Caki2 (cell line): ENCODE measurements at regions not wholly inside any gene's neighbourhood (a gene's known extent, or its start where the extent isn't known, plus 50 kb on each side); places are given as distances from the start of the nearest gene placed in this dataset.
A peak's percentile ranks its signal among the peaks of the same experiment; 100 is the strongest.
"Not testable (repeated sequence)": the region's sequence is repeated elsewhere in the genome, so short reads cannot be mapped to it uniquely, and the experiment has no call there.

ENCODE experiments used
- DNase-seq: peaks from one replicate; pipeline ENCODE4 v3.0.0-alpha.2; 2015; ENCODE audit warnings: low read depth
- in situ Hi-C: cut with HindIII; loops from 2 replicates; pipeline ENCODE4 v1.10.0; 2016; ENCODE audit warnings: low sequenced_read_pairs, low pct_unique_long_range_greater_than_20kb, mixed read lengths

DNA sequence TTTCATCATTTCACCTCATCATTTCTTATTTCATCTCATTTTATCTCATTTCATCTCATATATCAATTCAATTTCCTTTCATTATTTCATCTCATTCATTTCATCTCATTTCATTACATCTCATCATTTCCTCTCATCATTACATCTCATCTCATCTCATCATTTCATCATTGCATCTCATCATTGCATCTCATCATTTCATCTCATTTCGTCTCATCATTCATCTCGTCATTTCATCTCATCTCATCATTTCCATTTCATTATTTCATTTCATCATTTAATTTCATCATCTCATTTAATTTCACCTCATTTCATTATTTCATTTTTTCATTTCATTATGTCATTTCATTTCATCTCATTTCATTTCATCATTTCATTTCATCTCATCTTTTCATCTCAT, 168.5 kb upstream of the FAM72C start:
- in situ Hi-C loops, DNase-seq: not testable (repeated sequence)

GRCh38 chr1:144105006-144105405, 133.2 kb upstream of the FAM72C start:
- DNase-seq, in situ Hi-C loops: not testable (repeated sequence)

DNA sequence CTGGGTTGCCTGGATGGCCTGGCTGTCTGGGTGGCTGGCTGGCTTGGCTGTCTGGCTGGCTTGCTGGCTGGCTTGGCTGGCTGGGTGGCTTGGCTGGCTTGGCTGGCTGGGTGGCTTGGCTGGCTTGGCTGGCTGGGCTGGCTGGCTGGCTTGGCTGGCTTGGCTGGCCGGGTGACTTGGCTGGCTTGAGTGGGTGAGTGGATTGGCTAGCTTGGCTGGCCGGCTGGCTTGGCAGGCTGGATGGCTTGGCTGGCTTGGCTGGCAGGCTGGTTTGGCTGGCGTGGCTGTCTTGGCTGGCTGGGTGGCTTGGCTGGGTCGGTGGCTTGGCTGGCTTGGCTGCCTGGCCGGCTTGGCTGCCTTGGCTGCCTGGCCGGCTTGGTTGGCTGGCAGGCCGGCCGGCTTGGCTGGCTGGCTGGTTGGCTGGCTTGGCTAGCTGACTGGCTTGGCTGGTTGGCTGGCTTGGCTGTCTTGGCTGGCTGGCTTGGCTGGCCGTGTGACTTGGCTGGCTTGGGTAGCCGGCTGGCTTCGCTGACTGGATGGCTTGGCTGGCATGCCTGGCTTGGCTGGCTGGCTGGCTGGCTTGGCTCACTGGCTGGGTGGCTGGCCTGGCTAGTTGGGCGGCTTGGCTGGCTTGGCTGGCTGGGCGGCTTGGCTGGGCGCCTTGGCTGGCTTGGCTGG, 132.4 kb upstream of the FAM72C start:
- peak; percentile 17 for DNase-seq
- in situ Hi-C loops, result not testable (repeated sequence)

DNA sequence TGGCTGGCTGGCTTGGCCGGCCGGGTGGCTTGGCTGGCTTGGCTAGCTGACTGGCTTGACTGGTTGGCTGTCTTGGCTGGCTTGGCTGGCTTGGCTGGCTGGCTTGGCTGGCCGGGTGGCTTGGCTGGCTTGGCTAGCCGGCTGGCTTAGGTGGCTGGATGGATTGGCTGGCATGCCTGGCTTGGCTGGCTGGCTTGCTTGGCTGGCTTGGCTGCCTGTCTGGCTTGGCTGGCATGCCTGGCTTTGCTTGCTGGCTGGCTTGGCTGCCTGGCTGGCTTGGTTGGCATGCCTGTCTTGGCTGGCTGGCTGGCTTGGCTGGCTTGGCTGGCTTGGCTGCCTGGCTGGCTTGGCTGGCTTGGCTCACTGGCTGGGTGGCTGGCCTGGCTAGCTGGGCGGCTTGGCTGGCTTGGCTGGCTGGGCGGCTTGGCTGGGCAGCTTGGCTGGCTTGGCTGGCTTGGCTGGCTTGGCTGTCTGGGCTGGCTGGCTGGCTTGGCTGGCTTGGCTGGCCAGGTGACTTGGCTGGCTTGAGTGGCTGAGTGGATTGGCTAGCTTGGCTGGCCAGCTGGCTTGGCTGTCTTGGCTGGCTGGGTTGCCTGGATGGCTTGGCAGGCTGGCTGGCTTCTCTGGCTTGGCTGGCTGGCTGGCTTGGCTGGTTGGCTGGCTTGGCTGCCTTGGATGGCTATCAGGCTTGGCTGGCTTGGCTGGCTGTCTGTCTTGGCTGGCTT, 131.5 kb upstream of the FAM72C start:
- in situ Hi-C loops, DNase-seq: not testable (repeated sequence)

- DNase-seq, in situ Hi-C loops: not testable (repeated sequence)
Observed at GRCh38 chr1:144102046-144102745, 130.4 kb upstream of the FAM72C start.

GRCh38 chr1:144101397-144102045, 129.7 kb upstream of the FAM72C start:
- no peak for DNase-seq
- in situ Hi-C loops, result no loop called here

GRCh38 chr1:144077167-144077841, 105.5 kb upstream of the FAM72C start:
- DNase-seq, in situ Hi-C loops: not testable (repeated sequence)

- DNase-seq, in situ Hi-C loops: not testable (repeated sequence)
Observed at GRCh38 chr1:144076646-144077045, 104.9 kb upstream of the FAM72C start.

DNA sequence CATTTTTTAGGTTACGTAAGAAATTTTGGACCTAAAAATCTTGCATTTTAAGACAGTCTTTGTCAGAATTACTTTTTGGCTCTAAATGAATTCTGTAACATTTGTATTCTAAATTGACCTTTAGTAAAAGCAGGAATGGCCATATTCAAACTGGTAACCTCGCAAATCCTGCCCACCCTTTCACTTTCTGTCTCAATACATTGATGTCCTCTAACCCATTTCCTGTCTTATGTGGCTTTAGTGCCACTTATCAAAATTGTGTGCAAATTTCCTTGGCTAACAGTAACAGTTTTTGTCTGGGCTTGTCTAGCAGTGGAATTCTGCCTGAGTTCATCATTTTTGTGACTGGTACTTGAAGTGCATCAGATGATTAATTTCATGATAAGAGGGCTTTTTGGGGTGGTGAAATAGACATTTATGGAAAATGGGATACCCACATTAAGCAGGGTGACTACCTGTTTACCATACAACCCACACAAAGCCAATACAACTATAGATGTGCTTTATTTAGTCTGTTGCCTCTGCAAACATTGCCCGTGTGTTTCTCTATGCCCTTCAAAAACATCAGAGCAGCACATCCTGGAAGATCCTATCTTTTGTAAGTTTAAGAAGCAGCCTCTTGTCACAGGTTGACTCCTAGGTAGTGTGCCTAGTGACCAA, 98.7 kb upstream of the FAM72C start:
- DNase-seq, in situ Hi-C loops: not testable (repeated sequence)

DNA sequence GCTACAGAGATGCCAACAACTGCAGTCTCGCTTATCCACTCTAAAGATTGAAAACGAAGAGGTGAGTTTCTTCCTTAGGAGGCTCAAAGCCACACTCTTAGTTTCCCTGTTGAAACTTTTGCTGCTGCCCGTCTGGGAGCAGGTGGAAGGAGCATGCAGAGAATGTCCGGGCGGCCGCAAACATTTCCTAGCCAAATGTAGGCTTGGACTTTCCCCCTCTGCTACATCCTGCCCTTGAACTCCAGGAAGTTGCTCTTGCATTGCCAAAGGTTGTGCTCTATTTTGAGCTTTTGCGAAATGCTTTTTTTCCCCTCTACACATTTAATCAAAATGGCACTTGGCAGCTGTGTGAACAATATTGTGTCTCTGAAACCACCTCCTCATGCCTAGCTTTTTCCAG, 95.3 kb upstream of the FAM72C start:
- DNase-seq, in situ Hi-C loops: not testable (repeated sequence)

DNA sequence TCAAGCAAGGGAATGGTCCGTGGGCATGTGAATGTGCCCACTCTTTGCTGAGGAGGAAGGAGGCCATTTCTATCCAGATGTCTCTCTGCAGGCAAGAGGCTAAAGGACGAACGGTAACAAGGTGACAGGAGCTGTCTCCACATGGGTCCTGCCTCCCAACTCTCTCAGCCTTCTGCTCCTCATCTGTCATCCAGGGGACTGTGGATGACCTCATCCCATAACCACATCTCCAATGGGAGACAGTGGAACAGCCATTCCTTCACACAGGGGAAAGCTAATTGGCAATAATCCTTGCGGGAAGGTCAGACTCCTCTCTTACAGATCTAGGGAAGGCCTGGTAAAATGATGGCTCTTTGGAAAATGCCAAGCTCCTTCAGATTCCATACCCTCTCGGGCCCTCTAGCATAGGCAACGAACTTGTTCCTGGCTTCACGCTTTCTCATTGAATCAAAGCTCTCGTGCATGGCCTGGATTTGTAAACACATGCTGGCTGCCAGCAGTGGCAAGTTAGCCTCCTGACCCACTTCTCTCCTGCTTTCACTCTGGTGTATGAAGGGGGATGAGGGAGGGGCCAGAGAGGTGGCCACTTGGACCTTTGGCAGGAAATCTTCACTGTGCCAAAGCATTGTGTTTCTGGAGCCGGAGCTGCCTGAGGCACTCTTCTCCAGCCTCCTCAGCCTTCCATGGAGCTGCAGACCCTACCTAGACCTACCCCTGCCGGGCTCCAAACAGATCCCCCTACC, 94.5 kb upstream of the FAM72C start:
- DNase-seq, in situ Hi-C loops: not testable (repeated sequence)

DNA sequence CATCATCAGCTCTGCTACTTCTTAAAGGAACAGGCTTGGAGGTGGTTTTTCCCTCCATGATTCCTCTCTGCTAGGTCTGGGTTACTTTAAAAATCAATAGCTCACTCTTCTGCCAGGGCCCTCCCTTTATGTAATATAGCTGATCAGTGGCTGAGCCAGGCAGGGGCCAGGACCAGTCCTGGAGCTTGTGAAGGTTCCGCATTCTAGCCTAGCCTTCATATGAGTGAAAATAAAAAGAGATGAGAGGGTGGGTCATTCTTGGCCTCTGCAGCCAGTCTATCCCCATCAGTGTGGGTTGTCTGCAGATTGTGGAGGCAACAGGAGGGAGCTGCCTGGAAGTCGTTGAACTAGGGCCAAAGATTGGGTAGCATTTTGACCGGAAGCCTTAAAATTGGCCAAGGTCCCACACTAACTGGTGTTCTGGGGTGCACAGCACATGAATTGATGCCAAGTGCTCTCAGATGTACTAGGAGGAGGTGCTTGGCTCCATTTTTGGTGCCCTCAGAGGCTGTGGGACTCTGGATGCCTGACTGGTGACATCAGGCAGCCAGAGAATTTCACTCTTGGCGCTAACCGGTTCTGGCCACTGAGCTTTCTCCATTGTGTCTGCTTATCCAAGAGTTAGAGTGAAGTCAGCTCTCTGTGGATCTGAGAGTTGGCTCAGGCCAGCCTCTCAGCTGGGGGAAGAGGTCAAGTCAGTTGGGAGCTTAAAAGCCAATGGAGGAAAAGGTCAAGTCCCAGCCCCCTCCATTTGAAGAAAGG, 93.7 kb upstream of the FAM72C start:
- DNase-seq, in situ Hi-C loops: not testable (repeated sequence)

DNA sequence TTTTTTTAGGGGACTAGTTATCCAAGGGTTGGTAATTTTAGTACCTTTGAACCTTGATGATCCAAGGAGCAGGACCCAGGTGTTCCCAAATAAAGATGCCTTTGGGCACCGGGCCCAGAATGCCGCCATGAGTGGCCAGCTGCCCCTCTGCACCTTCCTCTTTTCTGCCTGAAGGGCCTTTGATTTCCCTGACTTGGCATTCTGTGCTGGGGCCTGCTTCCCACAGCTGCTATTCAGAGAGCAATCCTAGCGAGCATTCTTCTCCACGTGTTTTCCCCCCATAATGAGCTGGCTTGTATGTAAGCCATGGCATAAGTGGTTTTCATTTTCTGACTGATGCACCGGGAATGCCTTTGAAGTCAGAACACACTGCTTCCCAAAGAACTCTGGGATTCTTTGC, 77.6 kb upstream of the FAM72C start:
- in situ Hi-C loops, DNase-seq: not testable (repeated sequence)

DNA sequence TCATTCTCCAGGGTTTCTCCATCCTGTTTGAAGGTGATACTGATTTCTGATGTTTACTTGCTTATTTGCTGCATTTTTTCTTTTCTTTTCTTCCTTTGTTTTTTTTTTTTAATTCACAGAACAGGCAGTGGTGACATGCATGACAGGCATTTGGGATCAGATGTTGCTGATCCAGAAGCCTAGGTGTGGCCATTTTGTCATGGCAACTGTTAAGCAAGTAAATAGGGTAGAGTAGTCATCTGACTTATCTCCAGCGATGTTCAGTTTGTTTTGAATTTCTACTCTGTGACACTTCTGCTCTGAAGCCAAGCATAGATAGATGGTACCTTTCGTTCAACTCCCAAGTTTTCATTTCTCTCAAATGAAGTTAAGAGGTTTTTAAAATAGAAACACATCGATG, 74.9 kb upstream of the FAM72C start:
- DNase-seq, in situ Hi-C loops: not testable (repeated sequence)

- peak; percentile 83 for DNase-seq
Observed at GRCh38 chr1:144045751-144046546, 74.2 kb upstream of the FAM72C start.

DNA sequence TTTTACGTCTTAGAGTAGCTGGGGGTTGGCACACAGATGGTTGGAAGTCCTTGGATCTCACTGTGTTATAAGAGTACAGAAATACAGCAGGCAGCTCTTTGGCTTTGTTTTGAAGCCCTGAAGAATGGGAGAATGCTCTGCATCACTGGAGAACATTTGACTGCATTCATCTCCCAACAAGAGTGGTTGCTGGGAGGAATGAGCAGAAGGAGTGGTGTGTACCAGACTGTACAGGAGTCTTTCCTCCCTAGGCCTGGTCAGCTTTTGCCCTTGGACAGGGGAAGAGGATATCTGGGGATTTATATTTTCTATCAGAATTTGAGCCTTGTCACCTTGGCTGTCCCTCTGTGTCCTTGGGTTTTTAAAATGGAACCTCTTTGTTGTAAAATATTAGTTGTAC, 70.5 kb upstream of the FAM72C start:
- in situ Hi-C loops, result not testable (repeated sequence)

More at GRCh38 chr1:144045751-144046546, 74.2 kb upstream of the FAM72C start:
- in situ Hi-C loops, result not testable (repeated sequence)

More for the DNA sequence above, 70.5 kb upstream of the FAM72C start:
- not testable (repeated sequence) for DNase-seq
